ENCODE measurements at regions not wholly inside any gene's neighbourhood (a gene's known extent, or its start where the extent isn't known, plus 50 kb on each side); places are given as distances from the start of the nearest gene placed in this dataset.

DNA sequence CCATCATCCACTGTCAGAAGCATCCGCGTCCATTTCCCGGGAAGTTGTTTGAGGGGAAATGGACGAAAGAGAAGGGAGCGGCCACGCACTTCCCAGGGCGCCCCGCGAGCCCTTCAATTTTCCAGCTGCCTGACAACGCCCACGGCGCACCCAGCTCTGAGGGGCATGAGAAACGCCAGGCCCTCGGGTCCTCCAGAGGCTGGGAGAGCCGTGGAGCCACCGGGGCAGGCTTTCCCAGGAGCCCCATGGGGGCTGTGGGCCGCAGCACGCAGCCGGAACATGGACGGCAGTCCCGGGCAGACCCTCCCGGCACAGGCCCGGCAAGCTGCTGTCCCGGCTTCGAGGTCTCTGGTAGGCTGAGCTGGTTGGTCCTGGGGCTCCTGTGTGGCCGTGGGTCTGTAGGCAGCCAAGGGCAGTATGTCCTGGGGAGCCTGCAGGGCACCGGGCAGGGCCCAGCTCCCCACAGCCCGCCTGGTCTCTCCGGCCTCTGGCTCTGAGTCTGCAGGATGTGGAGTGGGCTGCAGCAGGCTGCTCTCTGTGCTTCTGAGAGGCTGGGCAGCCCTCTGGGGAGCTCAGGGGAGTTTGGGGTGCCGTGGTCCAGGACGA, 115.2 kb downstream of the FAM53A start:
- TF ChIP-seq GATA3 (IDR thresholded peaks at IDR 0.05; ENCODE audit: low read depth, low read length), result no peak
- no peak for TF ChIP-seq GATA2 (IDR thresholded peaks at IDR 0.05; ENCODE audit: low read depth, low read length)

Measured in SH-SY5Y (cell line).